Cardiac muscle cell (in vitro differentiated cells and primary cell): ENCODE measurements at regions not wholly inside any gene's neighbourhood (a gene's known extent, or its start where the extent isn't known, plus 50 kb on each side); places are given as distances from the start of the nearest gene placed in this dataset.
"Not testable (repeated sequence)": the region's sequence is repeated elsewhere in the genome, so short reads cannot be mapped to it uniquely, and the experiment has no call there.

Experiments used
- DNase-seq, 2 donors: peaks; one replicate each; pipeline versions ENCODE4 v3.0.0 to v3.0.0-alpha.2; 2010 to 2017; ENCODE audit warnings: low read depth in 1 of 2, low spot score in 1 of 2
- H3K27ac ChIP-seq: fragments of 200-600 bp; sonication (generic); 2 replicates; pipeline ENCODE4 v1.5.1; 2016
- H3K27me3 ChIP-seq: fragments of 200-600 bp; sonication (generic); 2 replicates; pipeline ENCODE4 v1.6.0; 2016; ENCODE audit warnings: control low read depth
- H3K36me3 ChIP-seq: fragments of 200-600 bp; sonication (generic); 2 replicates; pipeline ENCODE4 v1.5.1; 2016; ENCODE audit warnings: control low read depth
- H3K4me1 ChIP-seq: fragments of 200-600 bp; sonication (generic); 2 replicates; pipeline ENCODE4 v1.8.1; 2017; ENCODE audit warnings: low read depth, mild to moderate bottlenecking, mixed run types
- H3K4me3 ChIP-seq: fragments of 200-600 bp; sonication (generic); 2 replicates; pipeline ENCODE4 v1.5.1; 2016; ENCODE audit warnings: mild to moderate bottlenecking
- H3K9me3 ChIP-seq: fragments of 200-600 bp; sonication (generic); 2 replicates; pipeline ENCODE4 v1.5.1; 2017; ENCODE audit warnings: low read depth, mild to moderate bottlenecking, control low read depth
- CTCF ChIP-seq: IDR thresholded peaks from 2 replicates; pipeline ENCODE4 v1.5.1; 2012; ENCODE audit warnings: low read depth, mild to moderate bottlenecking, low read length

GRCh38 chr20:59485576-59486454 lies 118.5 kb upstream of the PHACTR3 start:
- no peaks in the 10 kb centered on the region for H3K36me3 ChIP-seq
- no peak overlapping the region for H3K27ac ChIP-seq
- no peak overlapping the region for H3K4me3 ChIP-seq
- H3K27me3 ChIP-seq: no peaks in the 10 kb centered on the region
- no peak for TF ChIP-seq CTCF
- no peaks in the 10 kb centered on the region for H3K9me3 ChIP-seq
- no peaks in the 10 kb centered on the region for H3K4me1 ChIP-seq
- DNase-seq: no peak

- not testable (repeated sequence) for H3K27me3 ChIP-seq, H3K4me1 ChIP-seq, H3K36me3 ChIP-seq, H3K9me3 ChIP-seq, H3K27ac ChIP-seq, H3K4me3 ChIP-seq, DNase-seq
Measured at GRCh38 chr20:59488459-59488858, 115.9 kb upstream of the PHACTR3 start.

- not testable (repeated sequence) for H3K27me3 ChIP-seq, H3K36me3 ChIP-seq, H3K4me1 ChIP-seq, H3K27ac ChIP-seq, DNase-seq, H3K9me3 ChIP-seq, H3K4me3 ChIP-seq
Measured at GRCh38 chr20:59490196-59491004, 113.9 kb upstream of the PHACTR3 start.

- Histone ChIP-seq H3K36me3 (no peaks in the 10 kb centered on the region), H3K27me3 (no peaks in the 10 kb centered on the region), H3K4me1 (no peaks in the 10 kb centered on the region), H3K4me3 (no peak overlapping the region), H3K9me3 (no peaks in the 10 kb centered on the region), H3K27ac (no peak overlapping the region)
- TF ChIP-seq CTCF: no peak
- no peak for DNase-seq
Measured at GRCh38 chr20:59491884-59492283, 112.5 kb upstream of the PHACTR3 start.

- no peak for TF ChIP-seq CTCF
- H3K27me3 ChIP-seq: peaks cover 2% of the 10 kb centered on the region
- H3K27ac ChIP-seq: no peak overlapping the region
- H3K4me1 ChIP-seq: no peaks in the 10 kb centered on the region
- H3K9me3 ChIP-seq: no peaks in the 10 kb centered on the region
- no peak for DNase-seq
- H3K36me3 ChIP-seq: no peaks in the 10 kb centered on the region
- no peak overlapping the region for H3K4me3 ChIP-seq
Measured at GRCh38 chr20:59493926-59494325, 110.4 kb upstream of the PHACTR3 start.

GRCh38 chr20:59495166-59495565 lies 109.2 kb upstream of the PHACTR3 start:
- TF ChIP-seq CTCF: no peak
- no peak overlapping the region for H3K27ac ChIP-seq
- H3K36me3 ChIP-seq: no peaks in the 10 kb centered on the region
- no peaks in the 10 kb centered on the region for H3K9me3 ChIP-seq
- no peak overlapping the region for H3K4me3 ChIP-seq
- H3K4me1 ChIP-seq: no peaks in the 10 kb centered on the region
- no peak for DNase-seq
- peaks cover 2% of the 10 kb centered on the region for H3K27me3 ChIP-seq
